HepG2 (cell line): ENCODE measurements at regions not wholly inside any gene's neighbourhood (a gene's known extent, or its start where the extent isn't known, plus 50 kb on each side); places are given as distances from the start of the nearest gene placed in this dataset.

Source experiments
- ATAC-seq: fragments of 200-7000 bp; cut with Tn5 transposase; 3 replicates; pipeline ENCODE4 v1.9.1; 2020; ENCODE audit warnings: mild to moderate bottlenecking, moderate library complexity
- BruUV-seq: library from RNA; stranded (reverse); fragments of 400-500 nt; replicated peaks from 2 replicates; lab custom pipeline; 2021; lab: Mats Ljungman, UMichigan
- CTCF ChIA-PET: fragments of 300-600 bp; formaldehyde crosslinking; extraction: SDS; loops from one replicate; lab custom pipeline; 2021; ENCODE audit warnings: low total read pairs, inconsistent platforms, low intra/inter-chr PET ratio; lab: Yijun Ruan, JAX
- POLR2A ChIA-PET: fragments of 350-600 bp; sonication (Branson Sonifier 250); formaldehyde crosslinking; loops from one replicate; lab custom pipeline; 2020; ENCODE audit warnings: antibody characterized with exemption, inconsistent platforms; lab: Yijun Ruan, JAX
- DNase-seq: peaks from one replicate; pipeline ENCODE4 v3.0.0-alpha.2; 2015; ENCODE audit warnings: low spot score
- FAIRE-seq: peaks from 3 replicates; lab custom pipeline; 2011; peaks lifted over from hg19 to GRCh38; lab: Jason Lieb, UNC
- H2AFZ ChIP-seq: one replicate; pipeline ENCODE4 v1.6.1; 2011; ENCODE audit warnings: low read length, inconsistent platforms
- H3K27ac ChIP-seq: fragments of 300-600 bp; 3 replicates; pipeline ENCODE4 v1.8.0; 2011; ENCODE audit warnings: mixed run types, mild to moderate bottlenecking, mixed read lengths, low read length, inconsistent platforms; ENCODE audit not compliant: insufficient read depth; ENCODE audit errors: extremely low read length
- H3K27me3 ChIP-seq, 2 experiments: fragments of 200-600 bp in 1 of 2; 2 replicates in 1 of 2; 3 replicates in 1 of 2; pipeline versions ENCODE4 v1.6.0 to v1.8.0; 2011; ENCODE audit warnings: low read length in 2 of 2, mild to moderate bottlenecking in 2 of 2, moderate library complexity in 2 of 2, inconsistent platforms in 1 of 2; ENCODE audit not compliant: insufficient read depth in 2 of 2, control insufficient read depth in 1 of 2
- H3K36me3 ChIP-seq, 2 experiments: fragments of 200-600 bp in 1 of 2; replicated peaks in 1 of 2; 2 replicates in 1 of 2; 3 replicates in 1 of 2; pipeline versions ENCODE4 v1.5.1 to v1.8.0; 2011; ENCODE audit warnings: low read length in 2 of 2, inconsistent platforms in 1 of 2; ENCODE audit not compliant: insufficient read depth in 2 of 2, control insufficient read depth in 1 of 2
- H3K4me1 ChIP-seq: 2 replicates; pipeline ENCODE4 v1.5.1; 2012; ENCODE audit warnings: low read length, inconsistent platforms; ENCODE audit not compliant: insufficient read depth
- H3K4me2 ChIP-seq: 2 replicates; pipeline ENCODE4 v1.6.0; 2011; ENCODE audit warnings: low read depth, low read length, inconsistent platforms
- H3K4me3 ChIP-seq, 3 experiments: fragments of 200-600 bp in 1 of 3; sonication (generic), shearing (Covaris generic) in 1 of 3; replicated peaks in 1 of 3; 2 replicates each; pipeline ENCODE4 v1.5.1; 2011 to 2016; ENCODE audit warnings: low read length in 3 of 3, inconsistent platforms in 2 of 3, low read depth in 2 of 3, mild to moderate bottlenecking in 2 of 3, control low read depth in 1 of 3, mixed read lengths in 1 of 3; ENCODE audit not compliant: insufficient read depth in 1 of 3
- H3K79me2 ChIP-seq: one replicate; pipeline ENCODE4 v1.6.1; 2011; ENCODE audit warnings: low read length, inconsistent platforms; ENCODE audit not compliant: insufficient read depth
- H3K9ac ChIP-seq: 2 replicates; pipeline ENCODE4 v1.6.0; 2011; ENCODE audit warnings: mild to moderate bottlenecking, low read depth, low read length, inconsistent platforms; ENCODE audit not compliant: insufficient read depth
- H3K9me3 ChIP-seq: 2 replicates; pipeline ENCODE4 v1.5.1; 2012; ENCODE audit warnings: mild to moderate bottlenecking, low read length
- H4K20me1 ChIP-seq: 2 replicates; pipeline ENCODE4 v1.6.0; 2011; ENCODE audit warnings: inconsistent platforms, mild to moderate bottlenecking, low read length, moderate library complexity; ENCODE audit not compliant: insufficient read depth
- ATF7 ChIP-seq, 2 experiments: fragments of 450-650 bp in 1 of 2; sonication (generic) in 1 of 2; formaldehyde crosslinking in 1 of 2; IDR thresholded peaks; 2 replicates each; pipeline versions ENCODE4 v1.4.0 to v1.6.1; 2016 to 2020; ENCODE audit warnings: antibody characterized with exemption in 1 of 2, mild to moderate bottlenecking in 1 of 2, missing genetic modification reagents in 1 of 2
- CREB1 ChIP-seq, 2 experiments: fragments of 450-650 bp in 1 of 2; IDR thresholded peaks; 2 replicates each; pipeline ENCODE4 v1.6.1; 2016 to 2017; ENCODE audit warnings: control low read depth in 1 of 2, mild to moderate bottlenecking in 1 of 2, missing compliant biosample characterization in 1 of 2, missing genetic modification characterization in 1 of 2
- KLF12 ChIP-seq: sonication (generic); formaldehyde crosslinking; IDR thresholded peaks from 2 replicates; pipeline ENCODE4 v1.4.0; 2020; ENCODE audit warnings: missing genetic modification reagents, borderline replicate concordance
- ZNF776 ChIP-seq: sonication (generic); formaldehyde crosslinking; IDR thresholded peaks from 2 replicates; pipeline ENCODE4 v1.4.0; 2020; ENCODE audit warnings: mild to moderate bottlenecking, missing genetic modification reagents
- WGBS: methylation state at CpG from one replicate; pipeline ENCODE4 v1.1.6; 2017; ENCODE audit warnings: low lambda C conversion rate; 5-methylcytosine and 5-hydroxymethylcytosine counted together
- in situ Hi-C: cut with HindIII; loops from 2 replicates; pipeline ENCODE4 v1.10.0; 2017; ENCODE audit warnings: low pct_unique_long_range_greater_than_20kb; ENCODE audit not compliant: extremely low pct_ligation_motif_present
- intact Hi-C: fragments of 100-400 bp; cut with micrococcal nuclease; formaldehyde crosslinking; loops from one replicate; pipeline ENCODE4 v1.10.0; 2022; ENCODE audit not compliant: unreplicated experiment
- TF ChIP-seq, protein P1 (sequence below): sonication (generic); formaldehyde crosslinking; IDR thresholded peaks from 2 replicates; pipeline ENCODE4 v1.5.0; 2020; ENCODE audit warnings: missing genetic modification reagents, mild to moderate bottlenecking, borderline replicate concordance
- TF ChIP-seq, protein P2 (sequence below): sonication (generic); formaldehyde crosslinking; IDR thresholded peaks from 2 replicates; pipeline ENCODE4 v1.5.1; 2020; ENCODE audit warnings: mild to moderate bottlenecking, moderate library complexity, missing genetic modification reagents

DNA sequence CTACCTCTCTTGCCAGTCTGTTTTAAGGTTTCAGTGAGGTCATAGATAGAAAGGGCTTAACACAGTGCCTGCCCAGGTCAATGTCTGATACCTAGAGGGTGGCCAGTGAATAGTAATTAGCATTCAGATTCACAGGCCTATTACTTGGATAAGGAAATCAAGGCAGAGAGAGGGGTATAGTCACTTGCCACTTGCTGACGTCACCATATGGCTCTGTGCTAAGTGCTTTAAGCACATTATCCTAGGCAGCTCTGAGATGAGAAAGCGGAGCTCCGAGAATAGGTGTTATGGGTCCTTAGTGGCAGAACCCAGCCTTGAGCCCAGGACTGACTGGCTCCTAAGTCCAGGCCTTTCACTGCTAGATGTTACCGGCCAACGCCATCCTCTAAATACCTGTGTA is 51.5 kb upstream of the DAB1 start:
- WGBS: 56% methylated on average over 4 of the region's 5 CpGs
- Histone ChIP-seq H3K9me3 (no peaks in the 10 kb centered on the region), H4K20me1 (no peaks in the 10 kb centered on the region), H3K27me3 (peaks cover 0 to 12% of the 10 kb centered on the region in 2 experiments; a peak in 3 of 5 replicates), H3K27ac (no peak overlapping the region), H3K9ac (no peak overlapping the region), H3K36me3 (no peaks in the 10 kb centered on the region), H3K4me3 (no peak overlapping the region), H2AFZ (no peak overlapping the region), H3K4me2 (no peak overlapping the region), H3K4me1 (no peaks in the 10 kb centered on the region), H3K79me2 (no peaks in the 10 kb centered on the region)
- ChIA-PET CTCF (no interaction called here), POLR2A (no interaction called here)
- DNase-seq: no peak
- TF ChIP-seq CREB1 (IDR thresholded peaks at IDR 0.05) (peak; percentile 90), CREB1 (CRISPR knock-in tag; IDR thresholded peaks at IDR 0.05) (no peak), ATF7 (IDR thresholded peaks at IDR 0.05) (peak; percentile 80), ATF7 (CRISPR knock-in tag; IDR thresholded peaks at IDR 0.05) (no peak)
- TF ChIP-seq, protein P1, sequence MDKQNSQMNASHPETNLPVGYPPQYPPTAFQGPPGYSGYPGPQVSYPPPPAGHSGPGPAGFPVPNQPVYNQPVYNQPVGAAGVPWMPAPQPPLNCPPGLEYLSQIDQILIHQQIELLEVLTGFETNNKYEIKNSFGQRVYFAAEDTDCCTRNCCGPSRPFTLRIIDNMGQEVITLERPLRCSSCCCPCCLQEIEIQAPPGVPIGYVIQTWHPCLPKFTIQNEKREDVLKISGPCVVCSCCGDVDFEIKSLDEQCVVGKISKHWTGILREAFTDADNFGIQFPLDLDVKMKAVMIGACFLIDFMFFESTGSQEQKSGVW (CRISPR knock-in tag): no peak
- intact Hi-C loops (no loop called here), in situ Hi-C loops (no loop called here)
- no peak for ATAC-seq
- no peak for FAIRE-seq
- BruUV-seq: no TSS peak

DNA sequence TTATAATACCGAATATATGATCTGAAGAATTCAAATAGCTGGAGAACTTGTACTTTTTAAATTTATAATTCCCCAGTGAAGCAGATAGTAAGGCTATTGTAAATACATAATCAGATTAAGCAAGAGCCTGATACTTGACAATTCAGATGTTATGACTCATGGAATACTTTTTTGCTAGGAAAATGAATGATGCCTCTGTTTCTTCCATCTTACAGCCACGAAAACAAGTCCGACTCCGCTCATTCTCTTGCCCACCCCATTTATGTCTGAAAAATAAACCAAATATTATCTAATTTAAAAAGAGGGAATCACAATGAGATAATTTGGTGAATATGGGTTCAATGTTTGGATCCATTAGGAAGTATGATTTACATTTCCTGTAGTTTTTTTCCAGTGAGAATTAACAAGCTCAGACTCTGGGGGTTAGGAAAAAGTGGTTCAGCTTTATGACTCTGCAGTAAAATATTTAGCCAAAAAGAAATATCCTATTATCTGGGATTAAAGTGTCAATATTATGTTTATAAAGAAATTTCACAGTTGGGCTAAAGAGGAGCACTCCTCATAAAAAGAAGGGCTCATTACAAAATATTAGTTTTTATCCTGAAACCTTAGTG is 50.4 kb upstream of the DAB1 start:
- intact Hi-C loops: no loop called here
- Histone ChIP-seq H4K20me1 (no peaks in the 10 kb centered on the region), H3K9ac (no peak overlapping the region), H3K27ac (no peak overlapping the region), H3K4me2 (no peak overlapping the region), H3K27me3 (peaks cover 0 to 12% of the 10 kb centered on the region in 2 experiments; a peak in 3 of 5 replicates), H3K9me3 (no peaks in the 10 kb centered on the region), H3K4me1 (no peaks in the 10 kb centered on the region), H3K4me3 (no peak overlapping the region), H3K79me2 (no peaks in the 10 kb centered on the region), H2AFZ (no peak overlapping the region), H3K36me3 (no peaks in the 10 kb centered on the region)
- DNase-seq (no peak), FAIRE-seq (no peak), ATAC-seq (no peak)
- no TSS peak for BruUV-seq
- ChIA-PET POLR2A (no interaction called here), CTCF (no interaction called here)
- 44% methylated on average over 4 of the region's 4 CpGs for WGBS
- in situ Hi-C loops: no loop called here
- TF ChIP-seq ZNF776 (CRISPR knock-in tag): no peak
- TF ChIP-seq KLF12 (CRISPR knock-in tag): no peak
- TF ChIP-seq, protein P2, sequence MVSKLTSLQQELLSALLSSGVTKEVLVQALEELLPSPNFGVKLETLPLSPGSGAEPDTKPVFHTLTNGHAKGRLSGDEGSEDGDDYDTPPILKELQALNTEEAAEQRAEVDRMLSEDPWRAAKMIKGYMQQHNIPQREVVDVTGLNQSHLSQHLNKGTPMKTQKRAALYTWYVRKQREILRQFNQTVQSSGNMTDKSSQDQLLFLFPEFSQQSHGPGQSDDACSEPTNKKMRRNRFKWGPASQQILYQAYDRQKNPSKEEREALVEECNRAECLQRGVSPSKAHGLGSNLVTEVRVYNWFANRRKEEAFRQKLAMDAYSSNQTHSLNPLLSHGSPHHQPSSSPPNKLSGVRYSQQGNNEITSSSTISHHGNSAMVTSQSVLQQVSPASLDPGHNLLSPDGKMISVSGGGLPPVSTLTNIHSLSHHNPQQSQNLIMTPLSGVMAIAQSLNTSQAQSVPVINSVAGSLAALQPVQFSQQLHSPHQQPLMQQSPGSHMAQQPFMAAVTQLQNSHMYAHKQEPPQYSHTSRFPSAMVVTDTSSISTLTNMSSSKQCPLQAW: no peak
